GM20431 (cell line): ENCODE measurements at regions not wholly inside any gene's neighbourhood (a gene's known extent, or its start where the extent isn't known, plus 50 kb on each side); places are given as distances from the start of the nearest gene placed in this dataset.

Experiments used
- in situ Hi-C: fragments of 300-500 bp; cut with MseI, MboI; formaldehyde crosslinking; loops from one replicate; pipeline ENCODE4 v1.15.0; 2020; ENCODE audit warnings: low sequenced_read_pairs; ENCODE audit not compliant: unreplicated experiment

GRCh38 chr17:34166352-34166751 is 88.7 kb upstream of the CCL2 start:
- in situ Hi-C loops, result loop anchor here (25.0 kb wide), 1 partner anchor 229 kb away; no protein-coding TSS in a partner anchor

DNA sequence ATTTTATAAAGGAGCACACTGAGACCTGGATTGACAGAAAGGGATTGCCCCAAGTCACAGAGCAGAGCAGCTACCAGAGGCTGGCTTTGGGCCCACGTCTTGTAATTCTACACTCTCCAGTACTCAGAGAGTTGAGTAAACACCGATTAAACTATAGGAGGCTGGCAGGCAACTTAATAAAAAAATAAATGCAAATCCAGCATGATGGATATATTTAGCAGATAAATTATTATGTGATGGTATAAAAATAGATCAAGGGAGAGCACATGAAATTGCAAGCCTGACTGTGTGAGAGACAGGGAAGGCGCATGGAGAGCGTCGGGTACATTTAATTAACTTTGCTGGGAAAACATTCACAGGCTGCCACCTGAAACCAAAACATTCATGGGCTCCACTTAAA is 87.7 kb upstream of the CCL2 start:
- in situ Hi-C loops, result loop anchor here (25.0 kb wide), 1 partner anchor 230 kb away; no protein-coding TSS in a partner anchor

GRCh38 chr17:34168989-34169388 is 86.1 kb upstream of the CCL2 start:
- in situ Hi-C loops, result loop anchor here (25.0 kb wide), 1 partner anchor 232 kb away; no protein-coding TSS in a partner anchor

- in situ Hi-C loops, result loop anchor here (25.0 kb wide), 1 partner anchor 232 kb away; no protein-coding TSS in a partner anchor
Observed at GRCh38 chr17:34169496-34169895, 85.6 kb upstream of the CCL2 start.

GRCh38 chr17:34171245-34171818 is 83.8 kb upstream of the CCL2 start:
- in situ Hi-C loops, result loop anchor here (25.0 kb wide), 1 partner anchor 234 kb away; no protein-coding TSS in a partner anchor

DNA sequence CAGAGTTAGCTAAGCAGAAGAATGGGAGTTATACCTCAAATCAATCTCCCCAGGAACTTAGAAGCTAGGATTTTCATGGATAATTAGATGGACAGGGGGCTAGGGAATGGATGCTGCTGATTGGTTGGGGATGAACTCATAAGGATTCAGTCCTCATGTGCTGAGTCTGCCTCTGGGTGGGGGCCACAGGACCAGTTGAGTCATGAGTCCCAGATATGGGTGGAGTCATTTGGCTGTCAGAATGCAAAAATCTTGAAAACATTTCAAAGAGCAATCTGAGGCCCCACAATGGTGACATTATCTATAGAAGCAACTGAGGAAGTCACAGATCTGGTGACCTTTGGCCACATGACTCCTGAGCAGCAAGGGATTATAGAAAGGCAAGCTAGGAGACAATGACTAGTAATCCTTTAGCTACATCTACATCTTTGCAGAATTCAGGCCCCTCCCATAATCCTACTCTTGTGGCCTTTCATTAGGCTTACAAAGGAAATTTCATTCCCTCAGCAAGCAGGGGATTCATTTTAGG is 82.6 kb upstream of the CCL2 start:
- in situ Hi-C loops, result loop anchor here (25.0 kb wide), 1 partner anchor 235 kb away; no protein-coding TSS in a partner anchor

GRCh38 chr17:34173241-34173640 is 81.8 kb upstream of the CCL2 start:
- in situ Hi-C loops, result loop anchor here (25.0 kb wide), 1 partner anchor 236 kb away; no protein-coding TSS in a partner anchor

DNA sequence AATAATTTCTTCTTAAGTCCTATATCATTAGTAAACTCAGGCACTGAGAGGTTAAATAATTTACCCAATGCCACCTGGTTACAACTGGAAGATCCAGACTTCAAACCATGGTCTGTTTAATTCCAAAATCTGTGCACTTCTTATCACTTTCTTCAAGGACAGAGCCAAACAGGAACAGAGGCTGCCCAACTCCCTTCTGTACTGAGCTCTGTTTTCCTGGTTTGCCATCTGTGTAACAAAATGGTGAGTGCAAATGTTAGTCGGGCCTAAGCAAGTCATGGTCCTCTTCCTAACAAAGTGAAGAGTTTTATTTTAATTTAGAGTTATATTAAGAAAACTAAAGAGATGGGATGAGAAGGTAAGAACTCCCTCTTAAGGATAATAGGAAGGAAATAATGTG is 80.6 kb upstream of the CCL2 start:
- in situ Hi-C loops, result loop anchor here (25.0 kb wide), 1 partner anchor 237 kb away; no protein-coding TSS in a partner anchor

- in situ Hi-C loops, result no loop called here
Observed at GRCh38 chr17:34176440-34176839, 78.6 kb upstream of the CCL2 start.

DNA sequence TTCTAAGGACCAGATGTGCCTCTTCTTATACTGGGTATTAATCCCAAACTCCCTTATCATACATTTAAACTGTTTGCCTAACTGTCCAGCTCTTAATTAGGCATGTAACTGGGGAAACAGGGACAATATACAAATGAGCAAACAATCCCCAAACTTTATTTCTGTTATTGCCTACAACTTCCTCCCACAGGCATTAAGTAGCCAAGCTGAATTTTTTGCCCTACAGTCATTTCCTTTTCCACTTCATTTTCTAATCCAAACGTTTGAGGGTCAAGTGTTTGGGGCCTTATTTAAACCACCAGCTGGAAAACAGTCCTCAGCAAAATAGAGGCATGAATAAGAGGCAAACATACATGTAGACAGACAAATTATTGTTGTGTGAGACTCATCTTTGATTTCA is 77.4 kb upstream of the CCL2 start:
- in situ Hi-C loops, result no loop called here

- in situ Hi-C loops, result no loop called here
Observed at GRCh38 chr17:34178092-34178491, 77.0 kb upstream of the CCL2 start.

- in situ Hi-C loops, result no loop called here
Observed at GRCh38 chr17:34182036-34182803, 72.9 kb upstream of the CCL2 start.

DNA sequence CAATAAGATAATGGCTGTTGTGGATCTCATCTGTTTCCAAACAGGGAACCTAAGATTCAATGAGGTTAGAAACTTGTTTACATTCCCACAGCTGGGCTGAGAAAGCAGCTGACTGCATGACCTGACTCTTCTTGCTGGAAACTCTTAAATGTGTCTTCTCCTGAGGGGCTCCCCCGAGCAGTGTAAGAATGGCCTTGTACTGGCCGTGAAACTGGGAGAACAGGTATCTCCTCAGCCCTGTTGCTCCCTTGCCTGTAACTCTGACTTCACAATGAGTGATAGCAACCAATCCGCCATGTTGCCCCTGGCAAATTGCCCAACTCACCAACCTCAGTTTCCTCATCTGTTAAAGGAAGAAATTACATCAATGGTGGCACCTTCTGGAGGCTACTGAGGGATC is 59.1 kb upstream of the CCL2 start:
- in situ Hi-C loops, result no loop called here

DNA sequence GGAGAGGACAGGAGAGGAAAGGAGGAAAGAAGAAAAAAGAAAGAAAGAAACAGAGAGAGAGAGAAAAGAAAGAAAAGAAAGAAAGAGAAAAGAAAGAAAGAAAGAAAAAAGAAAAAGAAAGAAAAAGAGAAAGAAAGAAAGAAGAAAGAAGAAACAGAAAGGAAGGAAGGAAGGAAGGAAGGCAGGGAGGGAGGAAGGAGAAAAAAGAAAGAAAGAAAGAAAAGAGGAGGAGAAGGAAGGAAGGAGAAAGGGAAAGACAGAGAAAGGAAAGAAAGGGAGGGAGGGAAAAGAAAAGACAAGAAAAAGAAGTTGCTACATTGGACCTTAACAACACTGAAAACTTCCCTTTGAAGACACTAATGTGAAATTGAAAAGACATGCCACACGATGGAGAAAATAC is 56.6 kb upstream of the CCL2 start:
- in situ Hi-C loops, result no loop called here

DNA sequence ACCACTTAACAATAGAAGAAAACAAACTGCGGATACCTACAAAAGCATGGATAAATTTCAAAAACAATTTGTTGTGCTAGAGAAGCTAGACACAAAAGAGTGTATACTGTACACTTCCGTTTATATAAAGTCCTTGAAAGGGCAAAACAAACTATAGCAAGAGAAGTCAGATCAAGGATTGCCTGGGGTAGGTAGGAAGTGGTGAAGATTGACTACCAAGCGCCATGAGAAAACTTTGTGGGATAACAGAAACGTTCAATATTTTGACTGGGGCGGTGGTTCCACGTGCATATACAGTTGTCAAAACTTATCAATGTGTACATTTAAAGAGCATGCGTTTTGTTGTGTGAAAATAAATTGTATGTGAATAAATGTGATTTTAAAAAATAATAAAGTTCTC is 55.6 kb upstream of the CCL2 start:
- in situ Hi-C loops, result no loop called here

DNA sequence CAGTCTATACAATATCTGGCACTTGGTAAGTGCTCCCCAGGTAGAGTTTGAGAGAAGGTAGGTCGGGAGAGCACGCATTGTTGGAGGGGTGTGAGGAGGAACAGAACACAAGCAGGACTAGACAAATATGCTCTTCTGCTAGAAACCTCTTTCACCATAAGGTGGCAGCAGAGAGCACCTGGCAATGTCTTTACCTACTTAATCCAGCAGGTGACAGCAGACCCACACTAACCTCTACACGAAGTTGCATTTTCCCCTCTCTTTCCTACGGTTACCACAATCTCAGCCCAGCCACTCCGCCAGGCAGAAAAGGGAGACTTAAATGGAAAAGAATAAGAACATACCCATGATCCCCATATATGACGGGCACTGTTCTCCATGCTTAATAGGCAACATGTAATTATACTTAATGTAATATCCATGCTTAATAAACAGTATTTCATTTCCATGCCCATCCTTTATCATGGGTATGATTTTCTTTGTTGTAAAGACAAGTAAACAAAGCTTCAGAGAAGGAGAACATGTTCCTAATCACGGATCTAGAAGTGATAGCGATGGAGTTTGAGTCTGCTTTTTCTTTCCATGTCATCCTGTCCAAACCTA is 55.1 kb upstream of the CCL2 start:
- in situ Hi-C loops, result no loop called here

- in situ Hi-C loops, result no loop called here
Observed at GRCh38 chr17:34201225-34201624, 53.9 kb upstream of the CCL2 start.

- in situ Hi-C loops, result no loop called here
Observed at GRCh38 chr17:34201767-34202166, 53.3 kb upstream of the CCL2 start.

DNA sequence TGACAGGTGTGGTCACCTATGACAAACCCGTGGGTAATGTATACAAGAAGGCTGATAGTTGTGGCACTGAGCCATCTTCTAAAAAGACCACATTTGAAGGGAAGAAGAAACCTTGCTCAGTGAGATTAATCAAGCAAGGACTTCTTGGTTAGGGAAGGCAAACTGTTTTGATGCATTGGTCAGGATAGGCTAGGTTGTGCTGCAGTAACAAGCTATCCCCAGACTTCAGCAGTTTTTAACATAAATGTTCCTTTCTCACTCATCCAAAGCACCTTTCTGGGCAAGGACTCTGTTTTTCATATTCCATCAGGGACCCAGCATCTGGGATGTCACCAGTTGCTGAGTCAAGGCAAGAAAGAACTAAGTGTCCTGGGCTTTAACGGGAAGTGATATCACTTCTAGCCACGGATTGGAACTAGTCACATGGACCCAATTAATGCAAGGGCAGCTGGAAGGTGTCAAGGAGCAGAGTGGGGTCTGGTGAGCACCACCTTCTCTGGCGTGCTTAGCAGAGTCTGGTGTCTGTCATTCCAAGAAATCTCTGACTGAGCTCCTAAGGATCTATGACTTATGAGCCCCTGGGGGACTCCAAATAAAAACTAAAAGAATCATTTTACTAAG is 52.0 kb upstream of the CCL2 start:
- in situ Hi-C loops, result no loop called here

- in situ Hi-C loops, result no loop called here
Observed at GRCh38 chr17:34204402-34204801, 50.7 kb upstream of the CCL2 start.
